22Rv1 (cell line): ENCODE measurements at regions not wholly inside any gene's neighbourhood (a gene's known extent, or its start where the extent isn't known, plus 50 kb on each side); places are given as distances from the start of the nearest gene placed in this dataset.
A peak's percentile ranks its signal among the peaks of the same experiment; 100 is the strongest.

ENCODE experiments used
- CTCF ChIP-seq: fragments of 450-650 bp; IDR thresholded peaks from 2 replicates; pipeline ENCODE4 v1.5.1; 2017; ENCODE audit warnings: mild to moderate bottlenecking
- ZFX ChIP-seq: fragments of 450-650 bp; IDR thresholded peaks from 2 replicates; pipeline ENCODE4 v1.6.1; 2017; ENCODE audit warnings: antibody characterized with exemption, borderline replicate concordance

- TF ChIP-seq CTCF (peak; percentile 23), ZFX (no peak)
Measured at GRCh38 chr6:97925504-97925903, 642.5 kb upstream of the MMS22L start.
